HepG2 (cell line): ENCODE measurements at regions not wholly inside any gene's neighbourhood (a gene's known extent, or its start where the extent isn't known, plus 50 kb on each side); places are given as distances from the start of the nearest gene placed in this dataset.

ENCODE experiments used
- ATAC-seq: fragments of 200-7000 bp; cut with Tn5 transposase; 3 replicates; pipeline ENCODE4 v1.9.1; 2020; ENCODE audit warnings: mild to moderate bottlenecking, moderate library complexity
- BruUV-seq: library from RNA; stranded (reverse); fragments of 400-500 nt; replicated peaks from 2 replicates; lab custom pipeline; 2021; lab: Mats Ljungman, UMichigan
- CTCF ChIA-PET: fragments of 300-600 bp; formaldehyde crosslinking; extraction: SDS; loops from one replicate; lab custom pipeline; 2021; ENCODE audit warnings: low total read pairs, inconsistent platforms, low intra/inter-chr PET ratio; lab: Yijun Ruan, JAX
- POLR2A ChIA-PET: fragments of 350-600 bp; sonication (Branson Sonifier 250); formaldehyde crosslinking; loops from one replicate; lab custom pipeline; 2020; ENCODE audit warnings: antibody characterized with exemption, inconsistent platforms; lab: Yijun Ruan, JAX
- DNase-seq: peaks from one replicate; pipeline ENCODE4 v3.0.0-alpha.2; 2015; ENCODE audit warnings: low spot score
- FAIRE-seq: peaks from 3 replicates; lab custom pipeline; 2011; peaks lifted over from hg19 to GRCh38; lab: Jason Lieb, UNC
- H2AFZ ChIP-seq: one replicate; pipeline ENCODE4 v1.6.1; 2011; ENCODE audit warnings: low read length, inconsistent platforms
- H3K27ac ChIP-seq: fragments of 300-600 bp; 3 replicates; pipeline ENCODE4 v1.8.0; 2011; ENCODE audit warnings: mixed run types, mild to moderate bottlenecking, mixed read lengths, low read length, inconsistent platforms; ENCODE audit not compliant: insufficient read depth; ENCODE audit errors: extremely low read length
- H3K27me3 ChIP-seq, 2 experiments: fragments of 200-600 bp in 1 of 2; 2 replicates in 1 of 2; 3 replicates in 1 of 2; pipeline versions ENCODE4 v1.6.0 to v1.8.0; 2011; ENCODE audit warnings: low read length in 2 of 2, mild to moderate bottlenecking in 2 of 2, moderate library complexity in 2 of 2, inconsistent platforms in 1 of 2; ENCODE audit not compliant: insufficient read depth in 2 of 2, control insufficient read depth in 1 of 2
- H3K36me3 ChIP-seq, 2 experiments: fragments of 200-600 bp in 1 of 2; replicated peaks in 1 of 2; 2 replicates in 1 of 2; 3 replicates in 1 of 2; pipeline versions ENCODE4 v1.5.1 to v1.8.0; 2011; ENCODE audit warnings: low read length in 2 of 2, inconsistent platforms in 1 of 2; ENCODE audit not compliant: insufficient read depth in 2 of 2, control insufficient read depth in 1 of 2
- H3K4me1 ChIP-seq: 2 replicates; pipeline ENCODE4 v1.5.1; 2012; ENCODE audit warnings: low read length, inconsistent platforms; ENCODE audit not compliant: insufficient read depth
- H3K4me2 ChIP-seq: 2 replicates; pipeline ENCODE4 v1.6.0; 2011; ENCODE audit warnings: low read depth, low read length, inconsistent platforms
- H3K4me3 ChIP-seq, 3 experiments: fragments of 200-600 bp in 1 of 3; sonication (generic), shearing (Covaris generic) in 1 of 3; replicated peaks in 1 of 3; 2 replicates each; pipeline ENCODE4 v1.5.1; 2011 to 2016; ENCODE audit warnings: low read length in 3 of 3, inconsistent platforms in 2 of 3, low read depth in 2 of 3, mild to moderate bottlenecking in 2 of 3, control low read depth in 1 of 3, mixed read lengths in 1 of 3; ENCODE audit not compliant: insufficient read depth in 1 of 3
- H3K79me2 ChIP-seq: one replicate; pipeline ENCODE4 v1.6.1; 2011; ENCODE audit warnings: low read length, inconsistent platforms; ENCODE audit not compliant: insufficient read depth
- H3K9ac ChIP-seq: 2 replicates; pipeline ENCODE4 v1.6.0; 2011; ENCODE audit warnings: mild to moderate bottlenecking, low read depth, low read length, inconsistent platforms; ENCODE audit not compliant: insufficient read depth
- H3K9me3 ChIP-seq: 2 replicates; pipeline ENCODE4 v1.5.1; 2012; ENCODE audit warnings: mild to moderate bottlenecking, low read length
- H4K20me1 ChIP-seq: 2 replicates; pipeline ENCODE4 v1.6.0; 2011; ENCODE audit warnings: inconsistent platforms, mild to moderate bottlenecking, low read length, moderate library complexity; ENCODE audit not compliant: insufficient read depth
- ATF4 ChIP-seq, 2 experiments: fragments of 450-650 bp in 1 of 2; sonication (generic) in 1 of 2; formaldehyde crosslinking; IDR thresholded peaks; 2 replicates each; pipeline versions ENCODE4 v1.5.0 to v1.8.0; 2020 to 2022; ENCODE audit warnings: mild to moderate bottlenecking in 1 of 2, missing genetic modification reagents in 1 of 2
- ETS1 ChIP-seq: sonication (generic); formaldehyde crosslinking; IDR thresholded peaks from 2 replicates; pipeline ENCODE4 v1.4.0; 2020; ENCODE audit warnings: missing genetic modification reagents
- FLYWCH1 ChIP-seq: sonication (generic); formaldehyde crosslinking; IDR thresholded peaks from 2 replicates; pipeline ENCODE4 v1.8.1; 2023; ENCODE audit warnings: mild to moderate bottlenecking, missing genetic modification reagents
- PAXIP1 ChIP-seq: sonication (generic); formaldehyde crosslinking; conservative IDR thresholded peaks from 2 replicates; pipeline ENCODE4 v1.4.0; 2020; ENCODE audit warnings: mild to moderate bottlenecking, missing genetic modification reagents, moderate library complexity
- ZBTB42 ChIP-seq: sonication (generic); formaldehyde crosslinking; IDR thresholded peaks from 2 replicates; pipeline ENCODE4 v1.5.0; 2020; ENCODE audit warnings: mild to moderate bottlenecking, missing genetic modification reagents
- ZFP37 ChIP-seq: sonication (generic); formaldehyde crosslinking; IDR thresholded peaks from 2 replicates; pipeline ENCODE4 v1.4.0; 2020; ENCODE audit warnings: missing genetic modification reagents, borderline replicate concordance
- ZNF597 ChIP-seq: sonication (generic); formaldehyde crosslinking; IDR thresholded peaks from 2 replicates; pipeline ENCODE4 v1.5.0; 2020; ENCODE audit warnings: missing genetic modification reagents
- WGBS: methylation state at CpG from one replicate; pipeline ENCODE4 v1.1.6; 2017; ENCODE audit warnings: low lambda C conversion rate; 5-methylcytosine and 5-hydroxymethylcytosine counted together
- in situ Hi-C: cut with HindIII; loops from 2 replicates; pipeline ENCODE4 v1.10.0; 2017; ENCODE audit warnings: low pct_unique_long_range_greater_than_20kb; ENCODE audit not compliant: extremely low pct_ligation_motif_present
- intact Hi-C: fragments of 100-400 bp; cut with micrococcal nuclease; formaldehyde crosslinking; loops from one replicate; pipeline ENCODE4 v1.10.0; 2022; ENCODE audit not compliant: unreplicated experiment

- TF ChIP-seq PAXIP1 (CRISPR knock-in tag), result no peak
- no peak for TF ChIP-seq ZFP37 (CRISPR knock-in tag)
- TF ChIP-seq ZBTB42 (CRISPR knock-in tag), result no peak
Measured at GRCh38 chr12:43063650-43064049, 474.1 kb upstream of the PRICKLE1 start (continued).

GRCh38 chr12:43062201-43062895 is 472.8 kb upstream of the PRICKLE1 start:
- 3% methylated on average over 1 of the region's 1 CpG for WGBS
- in situ Hi-C loops, result no loop called here
- no peaks in the 10 kb centered on the region for H3K4me1 ChIP-seq

More at GRCh38 chr12:43062201-43062895, 472.8 kb upstream of the PRICKLE1 start:
- intact Hi-C loops, result loop anchor here (10.0 kb wide), 1 partner anchor 62 kb away; no protein-coding TSS in a partner anchor
- Histone ChIP-seq H3K36me3 (no peaks in the 10 kb centered on the region), H3K9me3 (no peaks in the 10 kb centered on the region), H3K79me2 (no peaks in the 10 kb centered on the region), H3K27ac (no peak overlapping the region), H3K4me3 (no peak overlapping the region), H3K9ac (no peak overlapping the region), H3K4me2 (no peak overlapping the region), H4K20me1 (no peaks in the 10 kb centered on the region), H3K27me3 (no peaks in the 10 kb centered on the region), H2AFZ (no peak overlapping the region)
- DNase-seq (no peak), ATAC-seq (no peak), FAIRE-seq (no peak)
- BruUV-seq, result no TSS peak
- ChIA-PET POLR2A (no interaction called here), CTCF (no interaction called here)
- no peak for TF ChIP-seq ETS1 (CRISPR knock-in tag)
- TF ChIP-seq ATF4 (CRISPR knock-in tag; IDR thresholded peaks at IDR 0.05), result no peak
- no peak for TF ChIP-seq FLYWCH1
- TF ChIP-seq ZNF597, result no peak
